GM19351 (cell line): ENCODE measurements at regions not wholly inside any gene's neighbourhood (a gene's known extent, or its start where the extent isn't known, plus 50 kb on each side); places are given as distances from the start of the nearest gene placed in this dataset.
"Not testable (repeated sequence)": the region's sequence is repeated elsewhere in the genome, so short reads cannot be mapped to it uniquely, and the experiment has no call there.

Experiments
- ATAC-seq: cut with Tn5 transposase; IDR thresholded peaks from one replicate; pipeline ENCODE4 v1.9.1; 2021; ENCODE audit warnings: mild to moderate bottlenecking, moderate library complexity; ENCODE audit not compliant: unreplicated experiment

DNA sequence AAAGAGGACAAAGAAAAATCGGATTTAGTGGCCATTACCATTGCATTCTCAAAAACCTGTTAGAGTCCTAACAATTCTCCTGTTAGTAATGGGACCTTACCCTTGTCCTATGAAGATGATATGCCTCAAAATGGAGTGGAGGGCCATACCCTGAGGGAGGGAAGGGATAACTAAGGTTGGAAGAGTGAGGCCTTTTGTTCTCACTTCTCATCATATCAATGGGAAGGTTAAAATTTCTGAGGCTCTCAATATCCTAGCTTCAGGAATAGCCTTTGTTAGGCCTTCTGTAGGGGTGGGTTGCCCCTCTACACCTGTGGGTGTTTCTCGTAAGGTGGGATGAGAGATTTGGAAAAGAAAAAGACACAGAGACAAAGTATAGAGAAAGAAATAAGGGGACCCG lies 109.4 kb upstream of the SGIP1 start:
- ATAC-seq: not testable (repeated sequence)

DNA sequence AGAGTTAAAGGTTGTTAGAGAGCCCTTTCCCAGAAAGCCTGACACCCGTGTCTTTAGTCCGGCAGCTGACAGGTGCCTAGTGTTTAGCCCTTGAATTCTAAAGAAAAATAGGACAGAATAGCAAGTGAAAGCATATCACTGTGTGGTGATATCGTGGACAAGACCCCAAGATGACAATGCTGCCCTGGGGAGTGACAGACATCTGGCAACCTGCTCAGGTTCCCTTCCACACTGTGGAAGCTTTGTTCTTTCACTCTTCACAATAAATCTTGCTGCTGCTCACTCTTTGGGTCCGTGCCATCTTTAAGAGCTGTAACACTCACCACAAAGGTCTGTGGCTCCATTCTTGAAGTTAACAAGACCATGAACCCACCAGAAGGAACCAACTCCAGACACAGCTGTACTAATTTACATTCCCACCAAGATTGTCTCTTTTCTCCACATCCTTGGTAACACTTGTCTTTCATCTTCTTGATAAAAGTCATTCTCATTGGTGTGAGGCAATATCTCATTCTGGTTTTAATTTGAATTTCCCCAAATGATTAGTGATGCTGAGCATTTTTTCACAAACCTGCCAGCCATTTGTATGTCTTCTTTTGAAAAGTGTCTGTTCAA lies 107.6 kb upstream of the SGIP1 start:
- no peak for ATAC-seq

DNA sequence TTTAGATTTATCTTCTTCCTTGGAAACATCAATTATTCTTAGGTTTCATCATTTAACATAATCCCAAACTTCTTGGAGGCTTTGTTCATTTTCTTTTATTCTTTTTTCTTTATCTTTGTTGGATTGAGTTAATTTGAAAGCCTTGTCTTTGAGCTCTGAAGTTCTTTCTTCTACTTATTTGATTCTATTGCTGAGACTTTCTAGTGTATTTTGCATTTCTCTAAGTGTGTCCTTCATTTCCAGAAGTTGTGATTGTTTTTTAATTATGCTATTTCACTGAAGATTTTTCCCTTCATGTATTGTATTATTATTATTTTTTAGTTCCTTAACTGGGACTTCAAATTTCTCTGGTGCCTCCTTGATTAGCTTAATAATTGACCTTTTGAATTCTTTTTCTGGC lies 103.1 kb upstream of the SGIP1 start:
- ATAC-seq: not testable (repeated sequence)

DNA sequence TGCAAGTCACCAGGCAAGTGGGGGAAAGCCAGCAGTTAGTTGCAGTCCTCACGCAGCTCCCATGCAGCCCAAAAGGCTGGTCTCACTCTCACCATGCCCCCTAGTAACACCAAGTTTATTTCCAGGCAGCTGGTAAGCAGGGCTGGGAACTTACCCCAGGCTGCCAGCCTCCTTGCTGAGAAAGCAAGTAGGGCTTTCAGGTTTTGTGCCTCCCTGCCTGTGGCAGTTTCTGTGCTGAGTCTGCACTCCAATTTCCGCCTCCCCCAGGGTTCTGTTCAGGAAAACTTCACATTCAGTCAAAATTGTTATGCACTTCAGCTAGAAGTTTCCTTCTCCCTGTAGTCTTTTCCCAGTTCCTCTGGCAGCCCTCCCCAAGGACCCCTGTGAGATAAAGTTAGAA lies 102.0 kb upstream of the SGIP1 start:
- ATAC-seq: no peak

DNA sequence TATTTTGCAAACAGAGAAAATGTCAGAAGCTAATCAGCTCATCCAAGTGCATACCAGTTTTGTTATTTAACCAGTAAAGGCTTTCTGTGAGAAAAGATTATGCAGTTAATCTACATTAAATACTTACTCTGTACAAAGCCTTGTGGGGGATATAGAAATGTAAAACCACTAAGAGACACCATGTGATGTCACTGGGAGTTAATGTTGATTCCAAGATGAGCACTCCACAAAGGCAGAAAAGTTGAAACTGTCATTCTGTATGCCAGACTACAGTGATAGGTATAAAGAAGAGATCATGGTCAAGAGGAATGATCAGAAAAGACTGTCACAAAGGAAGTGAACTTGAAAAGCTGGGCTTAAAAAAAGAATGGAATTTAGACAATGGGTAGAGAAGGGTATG lies 100.3 kb upstream of the SGIP1 start:
- no peak for ATAC-seq

DNA sequence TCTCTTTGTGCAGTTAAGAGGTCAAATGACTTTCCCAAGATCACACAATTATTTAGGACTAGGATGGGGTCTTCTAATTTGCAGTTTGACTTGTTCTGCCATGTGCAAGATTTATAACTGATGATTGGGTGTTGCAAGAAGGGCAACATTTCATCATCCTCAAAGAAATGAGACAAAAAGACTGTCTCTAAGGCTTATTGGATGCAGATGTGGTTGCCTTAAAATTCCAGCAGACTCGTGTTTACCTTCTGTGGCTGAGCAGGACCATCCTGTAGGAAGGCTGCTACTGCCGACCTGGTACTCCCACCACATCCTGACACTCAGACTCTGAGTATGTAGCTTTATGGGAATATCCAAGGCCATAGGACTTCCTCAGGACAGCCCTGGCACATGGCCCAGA lies 99.9 kb upstream of the SGIP1 start:
- no peak for ATAC-seq

DNA sequence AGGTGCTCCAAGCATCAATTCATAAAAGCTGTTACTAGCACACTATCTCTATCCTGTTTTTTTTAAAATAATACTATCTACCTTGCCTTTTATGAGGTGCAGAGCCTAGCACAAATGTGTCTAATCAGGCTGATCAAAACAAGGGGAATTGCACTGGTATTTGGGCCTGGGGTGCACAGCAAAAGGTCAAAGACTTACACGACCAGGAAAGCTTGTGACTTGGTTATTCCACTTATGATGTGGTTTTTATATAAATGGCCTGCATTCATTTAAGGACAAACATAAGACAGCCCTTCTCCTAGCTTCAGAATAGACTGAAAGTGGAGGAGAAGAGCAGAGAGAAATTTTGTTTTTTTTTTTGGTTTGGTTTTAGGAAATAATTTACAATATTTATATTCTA lies 98.4 kb upstream of the SGIP1 start:
- ATAC-seq: no peak

DNA sequence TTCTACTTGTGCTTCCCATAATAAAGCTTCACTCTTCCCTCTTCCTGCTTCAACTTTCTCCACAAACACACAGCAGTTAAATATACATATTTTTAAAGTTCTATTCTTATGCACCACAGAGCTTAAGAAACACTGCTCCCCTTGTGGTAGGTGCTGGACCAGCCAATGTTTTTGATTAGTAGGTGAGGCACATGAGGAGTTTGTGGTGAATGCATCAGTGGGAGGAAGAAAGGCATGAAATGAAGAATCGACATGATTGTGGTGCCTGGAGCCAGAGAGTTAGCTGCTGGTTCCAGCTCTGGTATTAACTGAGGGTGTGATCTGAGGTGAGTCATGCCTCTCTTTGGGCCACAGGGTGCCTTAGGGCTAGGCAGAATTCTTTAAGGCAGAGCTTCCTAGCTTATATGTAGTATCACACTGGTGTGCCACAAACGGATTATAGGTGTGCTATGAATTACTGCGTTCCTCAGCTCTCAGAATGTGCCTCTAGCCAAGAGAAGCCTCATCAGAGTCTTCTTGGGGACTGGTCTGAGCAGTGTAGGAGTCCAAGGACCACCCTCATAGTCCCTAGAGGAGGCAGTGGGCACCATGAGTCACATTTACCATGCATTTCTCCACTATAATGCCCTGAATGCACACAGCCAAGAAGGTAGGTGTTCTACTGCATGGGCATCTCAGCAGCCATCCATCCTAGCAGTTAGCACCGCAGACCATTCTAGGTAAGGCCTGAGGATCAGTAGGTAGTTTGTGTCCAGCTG lies 97.4 kb upstream of the SGIP1 start:
- ATAC-seq: peak; percentile 75

DNA sequence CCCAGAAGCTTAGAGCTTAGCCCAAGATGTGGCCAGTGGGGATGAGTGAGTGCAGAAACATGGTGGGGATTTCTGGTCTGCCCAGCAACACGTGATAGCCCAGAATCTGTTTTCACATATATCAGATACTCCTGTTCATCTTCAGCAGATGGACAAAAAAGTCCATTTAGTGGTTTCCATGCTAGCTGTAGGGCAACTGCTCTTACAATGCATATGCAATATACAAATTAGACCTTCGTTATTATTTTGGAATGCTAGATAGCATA lies 96.9 kb upstream of the SGIP1 start:
- peak; percentile 28 for ATAC-seq

DNA sequence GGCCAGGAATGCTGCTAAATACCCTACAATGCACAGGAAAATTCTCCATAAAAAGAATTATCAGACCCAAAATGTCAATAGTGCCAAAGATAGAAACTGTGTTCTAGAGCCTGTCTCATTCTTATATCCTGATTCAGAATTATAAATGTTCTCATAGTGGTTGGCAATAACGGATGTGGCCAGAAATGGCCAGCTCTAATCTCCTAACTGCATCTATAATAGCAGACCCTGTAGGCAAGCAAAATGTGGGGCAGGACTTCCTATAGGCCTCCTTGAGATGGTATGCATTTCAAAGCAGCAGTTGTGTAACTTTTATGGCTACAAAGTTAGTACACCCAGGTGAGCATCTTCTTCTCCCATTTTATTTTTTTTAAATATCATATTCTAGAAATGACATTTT lies 95.9 kb upstream of the SGIP1 start:
- ATAC-seq: no peak

DNA sequence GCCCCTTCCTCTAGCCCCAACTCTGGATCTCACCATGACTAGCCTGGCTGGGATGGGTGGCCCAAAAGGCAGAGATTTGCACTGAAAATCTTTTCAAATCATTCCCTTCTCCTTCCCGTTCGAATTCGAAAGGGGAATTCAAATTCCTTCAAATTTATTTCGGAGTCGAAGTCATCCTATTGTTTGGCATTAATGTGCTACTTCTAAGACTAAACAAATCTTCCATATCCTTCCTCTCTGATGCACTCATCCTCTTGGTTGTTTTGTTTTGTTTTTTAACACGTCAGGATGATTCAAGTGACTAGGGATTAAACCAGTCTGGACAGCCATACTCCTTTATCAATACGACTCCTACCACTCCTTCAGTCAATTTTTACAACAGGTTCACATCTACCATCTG lies 95.5 kb upstream of the SGIP1 start:
- no peak for ATAC-seq

DNA sequence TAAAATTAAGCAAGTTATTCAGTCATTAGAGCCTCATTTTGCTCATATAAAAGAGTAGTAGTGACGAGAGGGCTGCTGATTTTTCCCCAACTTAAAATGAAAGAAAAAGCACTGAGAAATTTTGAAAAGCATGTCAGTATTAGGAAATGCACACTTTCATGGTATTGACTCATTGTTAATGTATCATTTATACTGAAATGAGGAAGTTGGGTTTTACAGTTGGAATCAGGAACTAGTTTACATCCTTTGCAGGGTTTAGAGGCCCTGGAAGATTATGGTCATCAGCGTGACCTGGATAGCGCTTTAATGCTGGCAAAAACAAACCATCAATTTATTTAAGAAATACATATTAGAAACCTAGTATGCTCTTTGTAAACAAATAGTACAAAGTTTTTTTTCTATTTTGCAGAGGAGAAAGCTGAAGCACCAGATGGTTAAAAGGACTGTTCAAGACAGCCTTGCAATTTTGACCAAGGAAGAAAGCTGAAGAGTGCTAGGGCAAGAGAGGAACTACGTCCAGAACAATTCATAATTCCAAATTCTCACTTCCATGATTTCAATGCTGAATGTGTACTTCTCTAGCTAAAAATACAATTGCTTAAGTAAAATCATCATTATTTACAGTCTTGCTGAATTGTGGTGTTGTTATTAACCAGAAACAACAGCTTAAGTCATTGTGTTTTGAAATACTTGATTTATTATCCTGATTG lies 94.8 kb upstream of the SGIP1 start:
- ATAC-seq: peak; percentile 59

DNA sequence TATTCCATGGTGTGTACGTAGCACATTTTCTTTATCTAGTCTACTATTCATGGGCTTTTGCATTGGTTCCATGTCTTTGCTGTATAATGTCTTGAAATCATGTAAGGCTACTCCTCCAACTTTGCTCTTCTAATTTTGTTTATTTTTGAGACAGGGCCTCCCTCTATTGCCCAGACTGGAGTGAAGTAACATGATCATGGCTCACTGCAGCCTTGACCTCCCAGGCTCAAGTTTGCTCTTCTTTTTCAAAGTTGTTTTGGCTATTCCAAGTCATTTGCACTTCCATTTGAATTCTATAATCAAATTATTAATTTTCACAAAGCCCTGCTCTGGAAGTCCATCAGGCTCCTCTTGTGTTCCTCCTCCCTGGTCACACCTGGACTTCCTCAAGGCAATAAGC lies 90.2 kb upstream of the SGIP1 start:
- ATAC-seq: no peak

DNA sequence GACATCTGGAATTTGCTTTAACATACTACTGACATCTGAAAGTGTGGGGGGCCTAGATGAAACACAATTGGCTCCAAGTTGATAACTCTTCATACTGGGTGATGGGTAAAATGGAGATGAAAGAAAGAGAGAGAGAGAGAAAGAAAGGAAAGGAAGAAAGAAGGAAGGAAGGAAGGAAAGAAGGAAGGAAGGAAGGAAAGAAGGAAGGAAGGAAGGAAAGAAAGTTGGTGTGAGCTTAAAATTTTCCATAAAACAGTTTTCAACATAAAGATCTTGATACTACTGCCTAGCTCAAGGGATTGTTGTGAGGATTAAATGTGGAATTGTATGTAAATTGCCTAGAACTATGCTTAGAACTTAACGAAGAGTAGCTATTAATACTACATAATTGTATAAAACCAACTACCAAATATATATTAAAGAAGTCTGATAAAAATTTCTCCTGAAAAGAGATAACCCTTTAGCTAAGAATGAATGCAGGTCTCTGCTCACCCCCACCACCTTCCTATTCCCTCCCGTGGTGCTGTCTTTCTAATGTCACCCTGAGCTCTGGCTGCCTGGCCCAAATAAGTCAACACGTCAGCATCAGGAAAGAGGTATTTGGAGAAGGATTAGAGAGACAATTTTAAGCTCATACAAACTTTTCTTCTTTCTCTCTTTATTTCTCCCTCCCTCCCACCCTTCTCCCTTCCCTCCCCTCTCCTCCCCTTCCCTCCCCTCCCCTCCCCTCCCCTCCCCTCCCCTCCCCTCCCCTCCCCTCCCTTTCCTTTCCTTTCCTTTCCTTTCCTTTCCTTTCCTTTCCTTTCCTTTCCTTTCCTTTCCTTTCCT lies 89.3 kb upstream of the SGIP1 start:
- no peak for ATAC-seq

DNA sequence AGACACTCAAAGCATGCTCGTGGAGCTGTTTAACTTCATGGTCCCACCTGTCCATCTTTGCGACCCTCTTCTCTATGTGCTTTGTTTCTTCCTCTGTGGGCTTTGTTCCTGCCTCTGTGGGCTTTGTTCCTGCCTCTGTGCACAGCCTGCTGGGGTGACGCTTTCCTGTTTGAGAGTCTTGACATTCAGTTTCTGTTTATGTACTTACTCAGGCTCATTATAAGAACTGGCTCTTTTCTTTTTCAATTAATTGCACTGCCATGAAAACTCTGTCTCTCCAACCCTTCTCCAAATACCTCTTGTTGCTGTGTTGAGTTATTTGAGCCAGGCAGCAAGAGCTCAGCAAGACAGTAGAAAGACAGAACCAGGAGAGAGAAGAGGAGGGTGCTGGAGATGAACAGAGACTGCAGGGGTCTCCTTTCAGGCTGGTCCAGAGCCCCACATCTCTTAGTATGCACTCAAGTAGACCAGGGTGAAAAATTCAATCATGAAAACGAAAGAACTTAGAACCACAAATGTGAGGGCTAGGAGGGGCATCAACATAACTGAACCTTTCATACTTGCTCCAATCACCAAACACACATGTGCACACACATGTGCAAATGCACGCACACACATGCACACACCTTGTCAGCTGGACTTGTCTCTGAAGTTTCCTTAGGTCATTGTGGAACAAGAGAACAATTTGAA lies 88.3 kb upstream of the SGIP1 start:
- peak; percentile 84 for ATAC-seq

DNA sequence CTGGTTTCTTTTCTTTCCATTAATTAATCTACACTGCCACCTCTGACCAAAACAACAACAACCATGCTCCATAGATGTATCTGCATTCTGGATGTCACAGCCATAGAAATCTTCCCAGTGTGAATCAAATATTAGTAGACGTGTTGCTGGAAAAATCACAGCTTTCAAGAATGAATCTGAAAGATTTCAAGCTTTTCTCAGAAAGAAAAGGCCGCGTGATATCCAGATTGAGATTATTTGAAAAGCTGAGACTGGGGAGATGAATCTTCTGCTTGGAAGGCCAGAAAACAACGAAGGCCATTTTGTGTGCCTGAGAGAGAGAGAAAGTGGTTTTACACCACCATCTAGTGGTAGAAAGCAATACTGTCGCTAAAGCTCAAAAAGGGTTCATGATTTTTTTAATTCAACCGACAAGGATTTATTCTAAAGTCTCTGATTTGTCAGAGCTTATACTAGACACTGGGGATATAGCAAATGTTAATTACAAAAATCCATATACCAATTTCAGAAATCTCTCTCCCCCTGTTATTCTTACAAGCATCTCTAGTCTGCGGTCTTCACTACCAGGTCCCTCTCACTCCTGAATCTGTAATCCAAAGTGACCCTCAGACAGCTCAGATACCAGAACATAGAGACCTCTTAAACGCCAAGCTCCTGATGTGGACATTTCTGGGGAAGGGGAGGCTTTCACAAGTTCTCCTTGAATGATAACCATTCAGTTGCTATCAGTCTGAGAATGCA lies 87.5 kb upstream of the SGIP1 start:
- ATAC-seq: peak; percentile 59

DNA sequence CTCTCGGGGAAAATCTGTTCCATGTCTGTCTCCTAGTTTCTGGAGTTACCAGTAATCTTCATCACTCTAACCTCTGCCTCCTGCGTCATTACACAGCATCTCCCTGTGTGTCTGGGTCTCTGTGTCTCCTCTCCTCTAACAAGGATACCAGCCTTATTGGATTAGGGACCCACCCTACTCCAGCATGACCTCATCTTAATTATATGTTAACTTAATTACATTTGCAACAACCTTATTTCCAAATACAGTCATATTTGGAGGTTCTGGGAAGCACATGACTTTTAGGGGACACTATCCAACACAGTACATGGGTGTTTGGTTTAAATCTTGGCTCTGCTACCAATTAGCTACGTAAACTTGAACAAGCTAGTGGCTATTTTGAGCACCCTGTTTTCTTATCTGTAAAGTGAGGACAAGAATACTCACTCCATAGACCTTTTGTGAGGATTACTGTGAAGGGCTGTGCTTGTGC lies 83.9 kb upstream of the SGIP1 start:
- ATAC-seq: no peak

DNA sequence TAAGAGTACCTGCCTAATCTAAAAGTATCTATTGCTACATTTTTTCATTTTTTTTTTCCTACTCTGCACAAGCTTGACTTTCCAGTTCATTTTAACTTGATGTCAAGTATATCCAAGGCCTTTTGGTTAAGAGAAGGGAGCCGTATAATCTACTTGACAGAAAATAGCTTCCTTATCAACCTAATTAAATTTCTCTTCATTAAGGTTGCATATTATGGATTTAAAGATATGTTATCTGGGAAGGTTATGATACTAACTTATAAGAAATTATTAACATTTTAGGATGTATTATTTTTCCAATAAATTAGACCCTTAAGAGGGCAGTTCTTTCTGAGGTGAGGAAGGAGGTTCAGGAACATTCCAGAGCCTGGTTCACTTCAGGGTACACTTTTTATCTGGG lies 83.1 kb upstream of the SGIP1 start:
- ATAC-seq: no peak

DNA sequence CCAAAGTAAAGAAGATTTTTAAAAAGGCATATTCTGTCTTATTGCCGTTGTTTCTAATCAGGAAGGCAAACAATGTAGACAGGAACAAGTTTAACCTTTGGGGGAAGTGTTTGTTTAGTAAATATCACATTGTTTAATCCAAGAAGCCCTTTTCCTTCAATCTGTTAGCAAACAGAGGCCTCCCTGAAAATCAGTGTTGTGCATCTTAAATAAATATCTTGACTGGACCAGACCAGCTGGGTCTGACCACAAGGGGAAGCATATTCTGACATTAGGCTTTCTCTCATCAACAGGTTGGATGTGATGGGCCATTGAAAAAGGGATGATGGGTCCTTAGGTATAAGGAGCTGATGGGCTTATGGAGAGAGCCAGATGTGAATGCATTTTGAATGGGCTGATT lies 81.8 kb upstream of the SGIP1 start:
- ATAC-seq: no peak

DNA sequence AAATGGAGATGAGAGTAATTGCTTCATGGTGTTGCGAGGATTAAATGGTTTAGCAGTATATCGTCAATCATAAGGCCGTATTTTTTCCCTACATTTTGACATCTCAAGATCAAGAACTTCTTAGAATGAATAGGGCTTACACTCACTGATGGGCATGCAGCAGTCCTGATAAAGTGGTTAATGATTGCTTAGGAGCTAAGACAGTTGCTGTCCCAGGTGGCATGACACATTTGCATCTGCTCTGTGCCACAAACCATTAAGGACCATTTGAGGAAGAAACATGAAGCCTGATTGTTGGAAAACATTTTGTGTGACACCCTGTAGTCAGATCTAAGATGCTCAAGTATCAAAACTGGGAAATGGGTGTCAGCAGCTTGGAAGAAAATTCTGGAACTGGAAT lies 81.0 kb upstream of the SGIP1 start:
- no peak for ATAC-seq
